Trophoblast cell (in vitro differentiated cells and primary cell): ENCODE measurements at regions not wholly inside any gene's neighbourhood (a gene's known extent, or its start where the extent isn't known, plus 50 kb on each side); places are given as distances from the start of the nearest gene placed in this dataset.

Experiments used
- DNase-seq, 2 donors: peaks; one replicate each; pipeline ENCODE4 v3.0.0-alpha.2; 2016
- H2AFZ ChIP-seq: 2 replicates; pipeline ENCODE4 v1.6.1; 2013; ENCODE audit warnings: low read length, moderate library complexity, mild to moderate bottlenecking; ENCODE audit not compliant: insufficient read depth, poor library complexity
- H2AK5ac ChIP-seq: 2 replicates; pipeline ENCODE4 v1.6.1; 2013; ENCODE audit warnings: mild to moderate bottlenecking, low read length
- H2BK120ac ChIP-seq: 2 replicates; pipeline ENCODE4 v1.6.1; 2013; ENCODE audit warnings: low read length, mild to moderate bottlenecking, moderate library complexity; ENCODE audit not compliant: insufficient read depth, poor library complexity
- H2BK12ac ChIP-seq: 2 replicates; pipeline ENCODE4 v1.6.1; 2013; ENCODE audit warnings: mild to moderate bottlenecking, low read length, moderate library complexity
- H2BK5ac ChIP-seq: 2 replicates; pipeline ENCODE4 v1.6.1; 2013; ENCODE audit warnings: low read length, low read depth, moderate library complexity, mild to moderate bottlenecking; ENCODE audit not compliant: poor library complexity
- H3K14ac ChIP-seq: 2 replicates; pipeline ENCODE4 v1.6.1; 2013; ENCODE audit warnings: mild to moderate bottlenecking, low read length
- H3K18ac ChIP-seq: 2 replicates; pipeline ENCODE4 v1.6.1; 2013; ENCODE audit warnings: mild to moderate bottlenecking, low read length
- H3K23ac ChIP-seq: 2 replicates; pipeline ENCODE4 v1.6.1; 2013; ENCODE audit warnings: low read length
- H3K27ac ChIP-seq: 2 replicates; pipeline ENCODE4 v1.5.1; 2013; ENCODE audit warnings: low read depth, mild to moderate bottlenecking, inconsistent platforms, low read length, moderate library complexity
- H3K27me3 ChIP-seq: 2 replicates; pipeline ENCODE4 v1.6.1; 2013; ENCODE audit warnings: inconsistent platforms, mild to moderate bottlenecking, low read length, moderate library complexity; ENCODE audit not compliant: insufficient read depth
- H3K36me3 ChIP-seq, 2 experiments: 1 replicate in 1 of 2; 2 replicates in 1 of 2; pipeline ENCODE4 v1.6.1; 2013; ENCODE audit warnings: low read length in 2 of 2, mild to moderate bottlenecking in 2 of 2, moderate library complexity in 1 of 2; ENCODE audit not compliant: insufficient read depth in 2 of 2, control insufficient read depth in 1 of 2
- H3K4ac ChIP-seq: 2 replicates; pipeline ENCODE4 v1.6.1; 2013; ENCODE audit warnings: low read depth, mild to moderate bottlenecking, low read length, moderate library complexity
- H3K4me1 ChIP-seq, 2 experiments: 1 replicate in 1 of 2; 2 replicates in 1 of 2; pipeline ENCODE4 v1.6.1; 2013; ENCODE audit warnings: low read length in 2 of 2, mild to moderate bottlenecking in 2 of 2, moderate library complexity in 1 of 2; ENCODE audit not compliant: insufficient read depth in 2 of 2, control insufficient read depth in 1 of 2
- H3K4me2 ChIP-seq: 2 replicates; pipeline ENCODE4 v1.6.1; 2013; ENCODE audit warnings: inconsistent platforms, mild to moderate bottlenecking, low read length, moderate library complexity
- H3K4me3 ChIP-seq: 2 replicates; pipeline ENCODE4 v1.5.1; 2013; ENCODE audit warnings: mild to moderate bottlenecking, low read depth, low read length, inconsistent platforms
- H3K79me1 ChIP-seq: one replicate; pipeline ENCODE4 v1.6.1; 2013; ENCODE audit warnings: low read length
- H3K79me2 ChIP-seq: 2 replicates; pipeline ENCODE4 v1.6.1; 2013; ENCODE audit warnings: low read length, mild to moderate bottlenecking; ENCODE audit not compliant: control insufficient read depth, insufficient read depth, poor library complexity
- H3K9ac ChIP-seq: 2 replicates; pipeline ENCODE4 v1.6.1; 2013; ENCODE audit warnings: mild to moderate bottlenecking, low read length
- H3K9me3 ChIP-seq: 2 replicates; pipeline ENCODE4 v1.6.1; 2013; ENCODE audit warnings: low read depth, mild to moderate bottlenecking, control low read depth, inconsistent platforms, low read length; ENCODE audit not compliant: insufficient read depth
- H4K12ac ChIP-seq: 2 replicates; pipeline ENCODE4 v1.6.1; 2013; ENCODE audit warnings: low read depth, mild to moderate bottlenecking, low read length, moderate library complexity
- H4K8ac ChIP-seq: 2 replicates; pipeline ENCODE4 v1.6.1; 2013; ENCODE audit warnings: low read depth, mild to moderate bottlenecking, low read length, moderate library complexity
- H4K91ac ChIP-seq: one replicate; pipeline ENCODE4 v1.6.1; 2013; ENCODE audit warnings: low read depth, mild to moderate bottlenecking, low read length, moderate library complexity
- whole genome bisulfite sequencing: extraction: QIAGEN DNeasy Blood & Tissue Kit; methylation state at CpG from one replicate; pipeline ENCODE4 v1.1.7; 2013; ENCODE audit warnings: missing lambda C conversion rate; ENCODE audit not compliant: insufficient read length, insufficient coverage; ENCODE audit errors: extremely low coverage; 5-methylcytosine and 5-hydroxymethylcytosine counted together

DNA sequence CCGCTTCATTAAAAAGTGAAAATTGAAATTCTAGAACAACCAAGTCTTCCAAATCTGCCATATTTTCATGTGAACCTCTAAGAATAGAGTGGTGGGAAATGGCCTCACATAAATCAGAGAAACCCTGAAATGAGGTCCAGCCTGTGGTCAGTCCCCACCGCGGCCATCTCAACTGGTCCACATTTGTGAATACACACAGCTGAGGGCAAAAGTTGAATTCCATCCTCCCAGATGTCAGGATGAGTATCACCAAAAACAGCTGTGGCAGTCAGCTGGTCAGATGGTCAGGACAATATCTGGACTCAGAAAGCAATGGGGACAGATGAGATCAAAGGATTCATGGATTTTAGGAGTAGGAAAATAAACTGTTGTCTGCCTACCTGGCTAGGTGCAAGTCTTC is 219.4 kb upstream of the NCKAP5 start:
- Histone ChIP-seq H2BK5ac (no peak overlapping the region), H3K9ac (no peak overlapping the region), H4K91ac (no peak overlapping the region), H3K14ac (no peak overlapping the region), H3K27me3 (no peaks in the 10 kb centered on the region), H3K23ac (no peak overlapping the region), H3K9me3 (no peaks in the 10 kb centered on the region), H3K79me1 (no peaks in the 10 kb centered on the region), H4K12ac (no peak overlapping the region), H3K4ac (no peak overlapping the region), H2AK5ac (no peak overlapping the region), H4K8ac (no peak overlapping the region), H3K18ac (no peak overlapping the region), H3K4me3 (no peak overlapping the region), H3K79me2 (no peaks in the 10 kb centered on the region), H2BK12ac (no peak overlapping the region), H3K4me1 (no peaks in the 10 kb centered on the region), H3K36me3 (no peaks in the 10 kb centered on the region), H2AFZ (no peak overlapping the region), H2BK120ac (no peak overlapping the region), H3K27ac (no peak overlapping the region), H3K4me2 (no peak overlapping the region)
- DNase-seq = no peak
- no CpG with 5 or more reads among the region's 3 CpGs for WGBS

- DNase-seq = no peak
- Histone ChIP-seq H3K79me2 (no peaks in the 10 kb centered on the region), H3K14ac (no peak overlapping the region), H2BK120ac (no peak overlapping the region), H3K27ac (no peak overlapping the region), H3K18ac (no peak overlapping the region), H4K91ac (no peak overlapping the region), H3K4ac (no peak overlapping the region), H2AFZ (no peak overlapping the region), H3K4me2 (no peak overlapping the region), H3K4me1 (no peaks in the 10 kb centered on the region), H3K27me3 (no peaks in the 10 kb centered on the region), H2BK5ac (no peak overlapping the region), H3K9me3 (no peaks in the 10 kb centered on the region), H3K4me3 (no peak overlapping the region), H3K9ac (no peak overlapping the region), H2BK12ac (no peak overlapping the region), H4K8ac (no peak overlapping the region), H3K79me1 (no peaks in the 10 kb centered on the region), H3K23ac (no peak overlapping the region), H4K12ac (no peak overlapping the region), H3K36me3 (no peaks in the 10 kb centered on the region), H2AK5ac (no peak overlapping the region)
- WGBS = no CpG with 5 or more reads among the region's 1 CpG
Observed at GRCh38 chr2:133788386-133788785, 220.1 kb upstream of the NCKAP5 start.

DNA sequence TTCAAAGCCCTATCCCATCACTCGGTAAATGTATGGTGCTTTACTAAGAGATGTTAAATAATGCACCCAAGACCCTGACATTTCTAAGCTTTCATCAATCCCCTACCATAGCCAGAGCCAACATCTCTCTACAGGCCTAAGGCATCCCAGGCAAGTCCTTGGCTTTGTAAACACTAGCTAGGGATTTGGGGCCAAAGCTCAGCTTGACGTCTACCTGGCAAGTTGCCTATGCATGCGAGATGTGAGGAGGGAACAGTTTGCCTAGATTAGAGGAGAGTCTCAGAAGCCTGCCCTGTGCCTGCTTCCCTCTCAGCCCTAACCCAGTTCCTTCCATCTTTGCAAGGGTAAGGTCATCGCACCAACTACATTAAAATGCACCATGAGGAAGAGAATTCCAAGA is 221.5 kb upstream of the NCKAP5 start:
- Histone ChIP-seq H3K9me3 (no peaks in the 10 kb centered on the region), H3K18ac (no peak overlapping the region), H4K12ac (no peak overlapping the region), H3K4me2 (no peak overlapping the region), H2AK5ac (no peak overlapping the region), H3K9ac (no peak overlapping the region), H4K8ac (no peak overlapping the region), H3K79me1 (no peaks in the 10 kb centered on the region), H3K4me3 (no peak overlapping the region), H3K27me3 (no peaks in the 10 kb centered on the region), H3K4ac (no peak overlapping the region), H3K14ac (no peak overlapping the region), H3K4me1 (no peaks in the 10 kb centered on the region), H2BK5ac (no peak overlapping the region), H2BK12ac (no peak overlapping the region), H4K91ac (no peak overlapping the region), H3K23ac (no peak overlapping the region), H3K27ac (no peak overlapping the region), H2AFZ (no peak overlapping the region), H2BK120ac (no peak overlapping the region), H3K36me3 (no peaks in the 10 kb centered on the region), H3K79me2 (no peaks in the 10 kb centered on the region)
- no CpG with 5 or more reads among the region's 4 CpGs for WGBS
- DNase-seq = no peak

- H4K8ac ChIP-seq = no peak overlapping the region
- peak in 1 of 2 donors; percentile 24 for DNase-seq
- H4K12ac ChIP-seq = no peak overlapping the region
- no peak overlapping the region for H2AK5ac ChIP-seq
- no peak overlapping the region for H3K9ac ChIP-seq
- H2AFZ ChIP-seq = no peak overlapping the region
- no peaks in the 10 kb centered on the region for H3K79me1 ChIP-seq
- no peak overlapping the region for H2BK5ac ChIP-seq
- no peaks in the 10 kb centered on the region for H3K27me3 ChIP-seq
- H2BK12ac ChIP-seq = no peak overlapping the region
- no CpG with 5 or more reads among the region's 1 CpG for WGBS
- no peak overlapping the region for H3K4me3 ChIP-seq
- H3K36me3 ChIP-seq = no peaks in the 10 kb centered on the region
- no peaks in the 10 kb centered on the region for H3K79me2 ChIP-seq
- no peaks in the 10 kb centered on the region for H3K9me3 ChIP-seq
- no peak overlapping the region for H3K27ac ChIP-seq
- no peak overlapping the region for H3K4me2 ChIP-seq
- H4K91ac ChIP-seq = no peak overlapping the region
- H2BK120ac ChIP-seq = no peak overlapping the region
- H3K23ac ChIP-seq = no peak overlapping the region
- H3K4me1 ChIP-seq = no peaks in the 10 kb centered on the region
- no peak overlapping the region for H3K14ac ChIP-seq
- H3K4ac ChIP-seq = no peak overlapping the region
- H3K18ac ChIP-seq = no peak overlapping the region
Observed at GRCh38 chr2:133790711-133791110, 222.4 kb upstream of the NCKAP5 start.
